ENCODE measurements at regions not wholly inside any gene's neighbourhood (a gene's known extent, or its start where the extent isn't known, plus 50 kb on each side); places are given as distances from the start of the nearest gene placed in this dataset.

GRCh38 chr15:31497838-31498237 is 171.2 kb downstream of the KLF13 start:
- Histone ChIP-seq H3K27ac (no peak overlapping the region), H3K4me3 (no peak overlapping the region), H3K4me1 (no peaks in the 10 kb centered on the region), H3K9me3 (peaks cover 9% of the 10 kb centered on the region; the same call in 2 of the 3 replicates), H3K4me2 (no peak overlapping the region)
- ChIA-PET POLR2A (no interaction called here), CTCF (interaction anchor here (7.3 kb wide), 1 partner anchor 9 kb away, joined by 77 read pairs; no protein-coding TSS in a partner anchor)
- ATAC-seq (no peak), DNase-seq (ENCODE audit: low read depth in 1 of 2, low spot score in 1 of 2) (no peak), FAIRE-seq (no peak)
- WGBS (ENCODE audit: missing lambda C conversion rate), result 25% methylated on average over 2 of the region's 2 CpGs
- no peak for TF ChIP-seq HES2 (IDR thresholded peaks at IDR 0.05)
- no peak for TF ChIP-seq GATA3 (IDR thresholded peaks at IDR 0.05; ENCODE audit: borderline replicate concordance)
- no peak for TF ChIP-seq SREBF2 (IDR thresholded peaks at IDR 0.05)
- TF ChIP-seq MYC (IDR thresholded peaks at IDR 0.05; ENCODE audit: borderline replicate concordance, low read length), result no peak
- TF ChIP-seq PBX3 (IDR thresholded peaks at IDR 0.05), result no peak
- no peak for TF ChIP-seq ZNF302 (CRISPR knock-in tag; IDR thresholded peaks at IDR 0.05)
- TF ChIP-seq HDAC2 (IDR thresholded peaks at IDR 0.05), result no peak
- TF ChIP-seq EHMT2 (IDR thresholded peaks at IDR 0.05; ENCODE audit: low read depth), result no peak
- TF ChIP-seq USF2 (IDR thresholded peaks at IDR 0.05), result no peak
- no peak for TF ChIP-seq FOXS1 (CRISPR knock-in tag; IDR thresholded peaks at IDR 0.05)
- no peak for TF ChIP-seq RCOR1 (IDR thresholded peaks at IDR 0.05; ENCODE audit: low read depth, low read length)

GRCh38 chr15:31498329-31498728 is 171.7 kb downstream of the KLF13 start:
- POLR2A ChIA-PET, result no interaction called here
- no peak for FAIRE-seq

GRCh38 chr15:31498756-31499155 is 172.1 kb downstream of the KLF13 start:
- DNase-seq (ENCODE audit: low read depth in 1 of 2, low spot score in 1 of 2), result no peak
- TF ChIP-seq EHF (CRISPR knock-in tag; IDR thresholded peaks at IDR 0.05) (no peak), HOXB5 (CRISPR knock-in tag; IDR thresholded peaks at IDR 0.05) (no peak), GATA3 (IDR thresholded peaks at IDR 0.05; ENCODE audit: borderline replicate concordance) (no peak), EP300 (IDR thresholded peaks at IDR 0.05) (no peak), POLR2AphosphoS2 (conservative IDR thresholded peaks at IDR 0.05; ENCODE audit: low read length) (no peak), RCOR1 (IDR thresholded peaks at IDR 0.05; ENCODE audit: low read depth, low read length) (no peak), HMGXB4 (CRISPR knock-in tag; IDR thresholded peaks at IDR 0.05; ENCODE audit: borderline replicate concordance) (no peak), MAFK (IDR thresholded peaks at IDR 0.05; ENCODE audit: partially characterized antibody) (no peak), MAX (IDR thresholded peaks at IDR 0.05) (no peak), SMC3 (IDR thresholded peaks at IDR 0.05) (no peak), RNF2 (IDR thresholded peaks at IDR 0.05; ENCODE audit: borderline replicate concordance, low read depth) (no peak), NPAS2 (CRISPR knock-in tag; IDR thresholded peaks at IDR 0.05; ENCODE audit: borderline replicate concordance) (no peak)
- Histone ChIP-seq H3K9me3 (peaks cover 1% of the 10 kb centered on the region; the same call in 1 of the 3 replicates), H3K27ac (no peak overlapping the region), H3K4me3 (no peak overlapping the region), H3K4me2 (no peak overlapping the region), H3K4me1 (no peaks in the 10 kb centered on the region)
- POLR2A ChIA-PET, result no interaction called here
- no peak for FAIRE-seq
- CTCF ChIA-PET, result interaction anchor here (0.9 to 7.3 kb wide), 4 partner anchors 10 to 64 kb away, joined by 3 to 77 read pairs (median 4); no protein-coding TSS in a partner anchor
- no peak for ATAC-seq
- WGBS (ENCODE audit: missing lambda C conversion rate), result 75% methylated on average over 4 of the region's 4 CpGs

More at GRCh38 chr15:31498329-31498728, 171.7 kb downstream of the KLF13 start:
- Histone ChIP-seq H3K4me2 (no peak overlapping the region), H3K27ac (no peak overlapping the region), H3K9me3 (peaks cover 4% of the 10 kb centered on the region; the same call in 1 of the 3 replicates), H3K4me3 (no peak overlapping the region), H3K4me1 (no peaks in the 10 kb centered on the region)
- TF ChIP-seq POLR2AphosphoS2 (conservative IDR thresholded peaks at IDR 0.05; ENCODE audit: low read length), result no peak
- no peak for TF ChIP-seq CEBPB (IDR thresholded peaks at IDR 0.05)
- TF ChIP-seq HDAC2 (IDR thresholded peaks at IDR 0.05), result no peak
- TF ChIP-seq FOSB (CRISPR knock-in tag; IDR thresholded peaks at IDR 0.05), result no peak
- TF ChIP-seq NFE2L2 (conservative IDR thresholded peaks at IDR 0.05; ENCODE audit: low read length), result no peak
- TF ChIP-seq MAX (IDR thresholded peaks at IDR 0.05), result no peak
- TF ChIP-seq HMGXB4 (CRISPR knock-in tag; IDR thresholded peaks at IDR 0.05; ENCODE audit: borderline replicate concordance), result no peak
- CTCF ChIA-PET, result interaction anchor here (0.9 to 7.3 kb wide), 3 partner anchors 9 to 61 kb away, joined by 3 to 77 read pairs (median 3); no protein-coding TSS in a partner anchor
- 94% methylated on average over 1 of the region's 1 CpG for WGBS (ENCODE audit: missing lambda C conversion rate)
- ATAC-seq, result peak; percentile 36 to 44; a peak in 2 of 6 replicates
- no peak for DNase-seq (ENCODE audit: low read depth in 1 of 2, low spot score in 1 of 2)

Measured in A549 (cell line).